LHCN-M2 (cell line): ENCODE measurements at regions not wholly inside any gene's neighbourhood (a gene's known extent, or its start where the extent isn't known, plus 50 kb on each side); places are given as distances from the start of the nearest gene placed in this dataset.

Experiments used
- DNase-seq: peaks from one replicate; pipeline ENCODE4 v3.0.0-alpha.2; 2012; ENCODE audit warnings: low read depth

DNA sequence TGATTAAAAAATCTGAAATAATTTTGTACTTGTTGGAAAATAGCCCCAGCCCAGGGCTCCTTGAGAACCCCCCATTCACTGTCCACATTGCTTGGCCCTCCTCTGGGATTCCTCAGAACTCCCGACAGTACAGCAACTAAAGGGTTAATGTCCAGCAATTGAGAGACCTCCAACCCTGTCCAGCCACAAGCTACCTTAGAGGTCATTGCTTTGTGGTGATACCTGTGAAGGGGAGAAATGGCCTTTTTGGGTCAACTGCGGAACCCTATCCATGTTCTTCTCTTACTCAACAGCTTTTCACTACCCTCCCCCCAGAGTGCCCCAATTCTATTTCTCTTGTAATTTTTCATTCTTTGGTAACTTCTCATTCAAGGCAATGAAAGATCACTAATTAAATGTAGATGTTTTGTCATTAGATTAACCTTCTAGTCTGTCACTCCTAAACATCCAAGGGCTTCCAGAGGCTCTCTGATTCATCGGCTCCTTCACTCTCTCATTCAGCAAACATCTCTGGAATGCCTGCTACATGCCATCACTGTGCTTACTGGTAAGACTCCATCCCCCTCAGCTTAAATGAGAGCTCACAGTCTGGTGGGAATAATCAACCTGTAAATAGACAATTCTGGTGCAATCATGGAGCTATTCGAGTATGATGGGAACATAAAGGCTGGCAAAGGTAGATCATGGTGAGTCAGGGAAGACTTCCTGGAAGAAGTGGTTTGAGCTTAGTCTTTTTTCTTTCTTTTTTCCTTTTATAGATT, 241.4 kb upstream of the PGRMC2 start:
- peak; percentile 96 for DNase-seq

GRCh38 chr4:128527946-128528576, 240.4 kb upstream of the PGRMC2 start:
- DNase-seq, result no peak

DNA sequence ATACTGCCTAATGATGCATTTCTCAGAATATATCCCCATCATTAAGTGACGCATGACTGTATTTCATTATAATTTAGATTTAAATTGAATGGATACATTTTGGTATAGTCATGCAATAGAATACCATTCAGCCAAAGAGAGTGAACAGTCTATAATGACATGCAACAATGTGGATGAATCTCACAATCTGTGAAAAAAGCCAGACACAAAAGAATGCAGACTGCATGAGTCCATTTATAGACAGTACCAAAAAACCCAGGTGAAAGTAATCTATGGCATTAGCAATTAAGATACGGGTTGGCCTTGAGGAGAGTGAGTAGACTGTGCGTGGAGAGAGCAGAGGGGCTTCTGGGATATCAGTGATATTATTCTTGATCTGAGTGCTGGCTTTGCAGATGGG, 239.7 kb upstream of the PGRMC2 start:
- DNase-seq, result no peak

- DNase-seq, result peak; percentile 81
Observed at GRCh38 chr4:128525992-128526630, 238.5 kb upstream of the PGRMC2 start.

- DNase-seq, result peak; percentile 68
Observed at GRCh38 chr4:128525387-128525786, 237.8 kb upstream of the PGRMC2 start.

DNA sequence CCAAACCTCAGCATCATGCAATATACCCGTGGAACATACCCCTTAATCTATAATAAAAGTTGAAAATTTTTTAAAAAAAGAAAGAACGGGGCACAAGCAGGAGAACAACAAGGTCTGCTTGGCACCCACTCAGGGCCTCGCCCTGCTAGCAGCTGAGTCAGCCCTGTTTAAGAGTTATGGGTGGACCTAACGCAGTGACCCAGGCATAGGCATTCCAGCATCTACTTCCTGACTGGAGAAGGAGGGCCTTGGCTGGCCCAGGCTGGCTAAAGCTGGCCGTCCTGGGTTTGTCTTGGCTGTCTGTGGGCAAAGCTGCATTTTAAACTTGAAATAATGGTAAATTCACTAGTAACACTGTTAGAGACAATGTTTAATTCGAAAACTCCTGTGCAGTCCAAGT, 236.7 kb upstream of the PGRMC2 start:
- peak; percentile 92 for DNase-seq

- peak; percentile 54 for DNase-seq
Observed at GRCh38 chr4:128521648-128522111, 234.1 kb upstream of the PGRMC2 start.

DNA sequence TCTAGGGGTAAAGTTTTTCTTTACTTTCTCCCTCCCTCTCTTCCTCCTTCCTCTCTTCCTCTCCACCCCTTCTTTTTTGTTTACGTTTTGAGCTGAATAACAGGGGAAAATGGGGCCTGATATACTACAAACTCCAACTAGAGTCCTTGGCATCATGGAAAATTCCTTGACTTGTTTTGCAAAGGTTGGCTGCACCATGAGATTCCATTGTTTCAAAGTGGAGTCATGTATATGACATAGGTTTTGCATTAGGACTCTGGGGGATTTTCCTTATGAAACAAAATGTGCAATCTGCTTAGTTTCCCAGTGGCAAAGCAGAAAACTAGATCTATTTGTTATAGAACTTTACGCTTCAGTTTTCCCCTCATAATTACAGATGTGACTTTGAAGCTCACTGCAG, 233.5 kb upstream of the PGRMC2 start:
- DNase-seq, result no peak

- peak; percentile 57 for DNase-seq
Observed at GRCh38 chr4:128519163-128519830, 231.7 kb upstream of the PGRMC2 start.

DNA sequence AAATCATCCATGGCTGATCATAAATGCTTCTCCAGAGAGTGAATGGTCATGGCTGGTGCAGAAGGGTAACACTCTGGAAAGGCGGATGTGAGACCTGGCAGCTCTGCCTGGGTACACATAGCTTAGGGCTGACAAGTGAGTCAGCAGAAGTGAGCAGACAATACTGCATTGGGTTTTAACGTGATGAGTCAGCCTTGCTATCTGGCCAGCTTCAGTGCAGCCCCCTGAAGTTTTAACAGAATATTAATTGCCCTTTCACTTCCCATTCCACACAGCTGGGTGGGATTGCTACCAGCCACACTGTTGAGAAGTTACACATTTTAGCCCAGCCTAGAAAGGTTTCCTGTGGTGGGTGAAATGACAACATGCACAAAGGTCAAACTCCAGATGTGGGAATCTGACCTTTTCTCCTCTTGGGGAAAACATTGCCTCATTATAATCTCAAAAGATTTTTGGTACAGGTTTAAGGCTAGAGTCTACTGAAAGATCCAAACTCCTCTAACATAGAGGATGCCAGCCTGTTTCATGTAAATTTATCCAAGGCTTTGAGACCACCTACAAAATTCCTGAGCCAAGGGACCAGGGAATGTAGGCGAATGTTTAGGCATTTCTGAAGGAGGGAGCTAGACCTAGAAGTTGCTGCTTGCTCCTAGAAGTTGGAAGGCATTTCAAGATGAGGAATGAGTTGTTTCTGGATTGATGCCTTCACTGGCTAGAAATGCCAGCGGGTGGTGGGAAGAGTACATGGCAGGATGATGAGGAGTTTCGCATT, 230.3 kb upstream of the PGRMC2 start:
- peak; percentile 96 for DNase-seq

- DNase-seq, result peak; percentile 49
Observed at GRCh38 chr4:128517096-128517738, 229.6 kb upstream of the PGRMC2 start.

- no peak for DNase-seq
Observed at GRCh38 chr4:128516301-128516969, 228.8 kb upstream of the PGRMC2 start.

DNA sequence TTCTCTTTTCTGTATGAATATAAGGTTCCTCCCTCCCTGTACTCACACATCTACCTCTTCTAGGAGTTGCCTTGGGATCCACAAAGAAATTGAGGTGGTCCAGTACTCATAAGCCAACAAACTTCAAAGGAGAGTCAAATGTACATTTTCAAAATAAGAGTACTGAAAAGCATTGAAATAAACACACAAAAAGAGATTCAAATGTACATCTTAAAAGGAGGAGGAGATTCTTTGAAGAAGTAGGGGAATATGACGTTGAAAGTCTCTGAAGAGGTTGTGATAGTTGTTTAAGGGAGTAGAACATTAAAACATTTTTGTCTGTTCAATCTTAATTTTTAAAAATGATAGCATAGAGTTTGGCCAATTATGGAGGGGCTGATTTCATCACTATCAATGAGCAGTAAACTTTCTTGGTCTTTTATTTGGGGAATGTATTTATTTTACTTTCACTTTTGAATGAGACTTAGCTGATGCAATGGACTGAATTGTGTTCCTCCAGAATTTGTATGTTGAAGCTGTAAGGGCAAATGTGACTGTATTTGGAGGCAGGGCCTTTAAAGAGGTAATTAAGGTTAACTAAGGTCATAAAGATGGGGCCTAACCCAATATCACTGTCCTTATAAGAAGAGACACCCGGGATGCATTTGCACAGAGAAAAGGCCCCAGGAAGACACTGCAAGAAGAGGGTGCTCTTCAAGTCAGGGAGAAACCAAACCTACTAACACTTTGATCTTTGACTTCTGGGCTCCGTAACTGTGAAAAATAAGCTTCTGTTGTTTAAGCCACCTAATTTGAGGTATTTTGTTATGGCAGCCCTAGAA, 226.3 kb upstream of the PGRMC2 start:
- no peak for DNase-seq

GRCh38 chr4:128512767-128513322, 225.2 kb upstream of the PGRMC2 start:
- no peak for DNase-seq

- no peak for DNase-seq
Observed at GRCh38 chr4:128512161-128512560, 224.5 kb upstream of the PGRMC2 start.

GRCh38 chr4:128510850-128511249, 223.2 kb upstream of the PGRMC2 start:
- no peak for DNase-seq

DNA sequence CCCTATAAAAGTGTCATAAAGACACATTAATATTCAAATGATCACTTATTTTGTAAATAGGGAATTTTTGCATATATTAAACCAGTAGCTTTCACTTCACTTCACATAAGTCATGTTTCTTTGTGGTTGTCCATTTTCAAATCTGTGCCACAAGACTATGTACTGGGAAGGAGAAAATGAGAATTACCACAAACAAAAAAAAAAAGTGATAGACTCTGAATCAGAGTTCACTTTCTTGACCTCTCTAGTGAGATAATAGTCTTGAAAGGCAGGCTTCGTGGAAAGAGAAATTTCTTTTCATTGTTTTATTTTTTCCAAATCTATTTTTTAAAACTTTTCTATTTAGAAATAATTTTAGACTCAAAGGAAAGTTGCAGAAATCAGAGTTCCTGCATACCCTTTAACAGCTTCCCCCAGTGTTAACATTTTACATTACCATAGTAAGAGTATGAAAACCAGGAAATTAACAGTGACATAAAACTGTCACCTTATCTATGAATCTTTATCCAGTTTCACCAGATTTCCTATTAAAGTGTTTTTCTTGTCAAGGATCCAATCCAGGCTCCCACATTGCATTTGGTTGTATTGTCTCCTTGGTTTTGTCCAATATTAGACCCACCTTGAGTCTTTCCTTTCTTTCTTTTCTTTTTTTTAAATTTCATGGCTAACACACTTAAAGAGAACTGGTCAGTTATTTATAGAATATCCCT, 215.4 kb upstream of the PGRMC2 start:
- peak; percentile 44 for DNase-seq

GRCh38 chr4:128501239-128501638, 213.6 kb upstream of the PGRMC2 start:
- no peak for DNase-seq
